NCI-H82 treated with DMSO at 0.1 percent for 48 hours (cell line): ENCODE measurements at regions not wholly inside any gene's neighbourhood (a gene's known extent, or its start where the extent isn't known, plus 50 kb on each side); places are given as distances from the start of the nearest gene placed in this dataset.

ENCODE experiments used
- DNase-seq: peaks from one replicate; lab custom pipeline; 2025; ENCODE audit not compliant: unreplicated experiment; lab: John Stamatoyannopoulos, UW

DNA sequence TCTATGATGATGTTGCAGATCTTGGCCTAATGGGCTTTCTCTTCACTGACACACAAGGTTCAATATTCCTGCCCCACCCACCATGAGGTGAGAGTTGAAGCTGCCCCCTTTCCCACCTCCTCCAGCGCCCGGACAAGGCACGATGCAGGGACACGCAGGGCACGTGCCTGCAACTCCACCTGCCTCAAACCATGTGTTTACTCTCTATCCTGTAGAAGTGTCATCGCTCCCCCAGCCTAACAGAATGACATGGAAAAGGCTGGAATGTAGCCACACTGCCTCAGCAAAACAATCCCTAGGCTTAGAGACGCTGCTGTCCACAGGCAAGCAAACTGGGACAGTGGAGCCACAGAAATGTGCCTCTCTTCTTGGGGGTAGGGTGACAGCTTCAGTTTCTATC, 92.9 kb upstream of the SOD1 start:
- DNase-seq: no peak

- DNase-seq: no peak
These were observed 93.4 kb upstream of the SOD1 start for GRCh38 chr21:31566064-31566463.

- no peak for DNase-seq
These were observed 95.1 kb upstream of the SOD1 start for GRCh38 chr21:31564439-31564838.

- DNase-seq: no peak
These were observed 99.0 kb upstream of the SOD1 start for GRCh38 chr21:31560479-31560878.

DNA sequence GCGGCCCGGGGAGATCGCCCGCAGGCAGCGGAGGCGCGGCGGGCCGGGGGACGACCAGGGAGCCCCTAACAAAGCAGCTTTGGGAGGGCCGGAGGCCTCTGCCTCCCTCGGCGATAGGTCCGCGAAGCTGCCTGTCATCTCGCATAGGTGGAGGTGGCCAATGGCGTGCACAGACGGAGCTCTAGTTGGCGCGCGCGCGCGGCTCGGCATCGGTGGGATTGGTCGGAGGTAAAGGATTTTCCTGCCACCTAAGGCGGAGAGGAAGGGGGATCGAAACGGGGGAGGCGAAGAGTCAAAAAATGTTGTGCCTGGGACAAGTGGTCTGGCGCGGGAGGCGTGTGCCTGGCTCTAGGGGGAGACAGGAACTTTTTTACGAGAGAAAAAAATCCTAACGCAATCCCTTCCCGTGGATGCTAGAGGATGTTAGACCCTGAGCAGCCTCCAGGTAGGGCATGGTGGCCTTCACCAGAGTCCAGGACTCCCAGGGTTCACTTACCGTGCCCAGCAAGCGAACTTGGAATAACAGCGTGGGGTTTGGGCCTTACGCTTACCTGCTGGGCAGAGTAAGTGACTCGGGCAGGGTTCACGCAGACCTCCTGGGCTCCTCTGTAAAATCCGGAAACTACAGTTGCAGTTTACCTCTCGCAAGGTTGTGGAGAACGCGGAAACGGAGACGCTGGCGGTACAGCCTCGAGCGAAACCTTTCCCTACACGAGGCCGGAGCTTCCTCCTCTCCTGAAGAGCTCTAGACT, 99.9 kb upstream of the SOD1 start:
- peak; percentile 96 for DNase-seq

GRCh38 chr21:31558962-31559367, 100.5 kb upstream of the SOD1 start:
- DNase-seq: peak; percentile 90

DNA sequence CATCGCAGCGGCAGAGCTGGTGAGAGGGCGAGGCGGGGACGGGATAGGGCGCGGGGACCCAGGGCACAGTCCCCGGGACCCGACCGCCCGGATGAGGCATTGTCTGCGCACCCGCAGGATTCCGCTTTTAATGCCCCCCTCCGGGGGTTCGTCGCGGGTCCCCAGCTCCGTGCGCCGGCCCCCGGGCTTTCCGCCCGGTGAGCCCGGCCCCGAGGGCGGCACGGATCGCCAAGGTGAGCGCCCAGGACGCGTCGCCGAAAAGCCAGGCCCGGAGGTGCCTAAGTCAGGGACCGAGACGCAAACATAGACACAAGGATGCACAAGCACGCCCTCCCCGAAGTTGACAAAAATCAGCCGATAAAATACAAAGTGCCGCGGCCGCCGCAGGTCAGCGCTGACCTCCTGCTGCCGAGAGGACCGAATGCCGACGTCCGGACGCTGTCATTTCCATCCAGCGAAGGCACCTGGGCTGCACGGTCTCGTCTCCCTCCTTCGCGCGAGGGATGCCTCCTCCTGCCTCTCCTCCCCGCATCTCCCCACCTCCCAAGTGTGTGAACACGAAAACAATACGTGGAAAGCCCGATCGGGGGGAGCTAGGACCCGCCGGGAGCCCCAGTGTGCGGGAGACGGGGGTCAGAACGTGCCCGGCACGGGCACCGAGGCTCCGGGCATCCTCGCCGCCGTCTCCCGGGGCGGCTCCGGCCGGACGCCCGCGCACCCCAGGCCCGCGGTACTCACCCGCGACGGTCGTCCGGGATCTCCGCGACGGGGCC, 101.1 kb upstream of the SOD1 start:
- DNase-seq: no peak

DNA sequence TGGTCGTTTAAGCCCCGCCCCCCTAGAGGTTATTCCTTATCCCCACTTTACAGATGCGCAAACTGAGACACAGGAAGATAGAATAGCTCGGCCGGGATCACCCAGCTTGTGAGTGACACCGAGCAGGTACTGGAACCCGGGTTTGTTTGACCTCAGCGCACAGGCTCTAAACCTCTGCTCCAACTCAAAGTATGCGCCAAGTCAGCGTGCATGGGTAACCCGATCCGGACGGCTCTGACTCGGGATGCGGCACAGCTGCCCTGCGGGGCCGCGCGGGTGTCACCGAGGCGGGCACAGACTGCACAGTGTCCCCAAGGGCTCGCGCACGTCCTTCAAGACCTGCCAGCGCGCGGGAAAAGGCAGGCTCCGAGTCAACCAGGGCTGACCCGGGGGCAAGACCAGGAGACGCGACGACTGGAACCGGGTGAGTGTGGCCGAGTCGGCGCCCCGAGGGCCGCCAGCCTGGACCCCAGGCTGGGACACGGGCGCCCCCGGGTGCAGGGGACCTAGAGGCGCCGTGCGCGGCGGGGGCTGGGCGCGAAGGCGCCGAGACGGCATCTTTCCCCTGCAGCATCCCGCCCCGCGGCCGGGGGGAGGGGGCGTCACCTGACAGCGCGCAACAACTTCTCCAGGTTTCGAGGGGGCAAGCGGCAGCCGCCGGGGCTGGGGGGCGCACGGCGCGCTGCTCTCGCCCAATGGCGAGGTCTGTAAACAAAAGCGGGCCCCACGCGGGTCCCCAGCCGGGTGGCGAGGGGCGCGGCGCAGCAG, 101.9 kb upstream of the SOD1 start:
- no peak for DNase-seq

DNA sequence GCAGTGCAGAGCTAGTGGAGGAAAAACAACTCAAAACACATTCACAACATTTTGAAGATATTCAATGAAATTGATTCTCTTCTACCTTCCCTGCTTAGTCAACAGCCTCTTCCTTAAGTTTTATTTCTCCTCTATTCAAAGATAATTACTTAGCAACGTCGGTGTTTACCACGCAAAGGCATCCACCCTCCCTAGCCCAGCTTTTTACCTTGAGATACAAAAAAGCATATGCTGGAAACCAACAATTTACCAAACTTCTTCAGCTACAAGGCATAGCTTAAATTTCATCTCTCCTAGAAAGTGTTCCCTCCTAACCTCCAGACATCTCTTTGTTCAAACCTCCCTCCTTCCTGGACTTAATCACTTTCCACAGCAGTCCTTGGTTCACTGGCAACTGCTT, 102.8 kb upstream of the SOD1 start:
- no peak for DNase-seq

DNA sequence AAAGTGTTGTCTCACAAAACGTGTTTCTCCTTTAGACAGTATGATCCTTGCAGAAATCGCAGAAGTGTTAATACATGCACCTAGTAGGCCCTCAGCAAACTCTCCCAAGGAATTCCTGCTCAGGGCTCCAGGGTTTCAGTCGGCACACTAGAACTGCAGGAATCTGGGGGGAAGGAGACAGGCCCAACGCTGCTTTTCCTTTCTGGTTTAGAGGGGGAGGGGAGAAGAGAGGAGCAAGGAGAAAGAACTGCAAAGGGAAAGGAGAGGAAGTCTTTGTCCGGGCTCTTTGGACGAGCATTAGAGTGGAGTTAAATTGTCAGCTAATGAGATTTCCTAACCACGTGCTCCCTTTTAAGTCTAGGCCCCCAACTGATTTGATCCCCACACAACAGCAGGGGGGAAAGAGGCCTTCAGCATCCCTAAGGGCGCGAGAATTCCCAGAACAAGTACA, 103.7 kb upstream of the SOD1 start:
- DNase-seq: peak; percentile 95

DNA sequence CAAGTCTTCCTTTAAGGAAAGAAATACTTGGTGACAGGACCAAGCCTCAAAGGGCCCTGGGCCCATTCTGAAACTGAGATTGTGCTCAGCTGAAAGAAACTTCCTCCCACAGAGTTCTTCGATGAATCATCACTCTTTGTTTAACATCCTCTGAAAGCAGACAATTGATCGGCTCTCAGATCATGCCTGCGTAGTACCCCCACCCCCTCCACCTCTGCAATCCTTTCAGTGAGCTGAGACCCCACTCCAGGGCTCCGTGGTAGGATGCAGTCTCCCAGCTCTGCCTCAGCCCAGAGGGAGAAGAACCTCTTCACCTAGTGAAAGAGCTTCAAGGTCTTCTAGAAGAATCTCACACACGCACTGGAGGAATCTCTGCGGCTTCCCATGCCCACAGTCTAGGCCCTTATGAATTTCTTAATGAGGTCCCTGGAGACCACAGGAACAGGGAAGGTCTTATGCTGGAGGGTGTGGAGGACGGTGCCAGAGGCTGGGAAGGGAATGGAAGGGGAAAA, 104.9 kb upstream of the SOD1 start:
- no peak for DNase-seq

DNA sequence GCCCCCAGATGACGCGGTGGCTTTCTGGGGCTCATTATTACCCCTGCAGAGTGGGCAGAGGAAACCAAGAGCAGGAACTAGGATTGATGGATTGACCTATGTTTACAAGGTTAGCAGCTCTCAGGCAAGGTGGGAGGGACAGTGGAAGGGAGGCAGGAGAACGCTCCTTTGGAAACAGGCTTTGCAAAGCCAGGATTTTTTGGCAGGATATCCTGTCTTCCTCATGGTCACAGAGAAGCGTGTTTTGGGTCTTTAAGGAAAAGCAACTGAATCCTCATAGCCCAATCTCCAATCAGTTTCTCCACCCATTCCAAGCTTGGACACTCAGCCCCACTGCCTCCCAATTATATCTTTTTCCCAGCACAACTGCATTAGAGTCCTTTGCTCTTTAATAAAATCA, 105.6 kb upstream of the SOD1 start:
- DNase-seq: no peak

DNA sequence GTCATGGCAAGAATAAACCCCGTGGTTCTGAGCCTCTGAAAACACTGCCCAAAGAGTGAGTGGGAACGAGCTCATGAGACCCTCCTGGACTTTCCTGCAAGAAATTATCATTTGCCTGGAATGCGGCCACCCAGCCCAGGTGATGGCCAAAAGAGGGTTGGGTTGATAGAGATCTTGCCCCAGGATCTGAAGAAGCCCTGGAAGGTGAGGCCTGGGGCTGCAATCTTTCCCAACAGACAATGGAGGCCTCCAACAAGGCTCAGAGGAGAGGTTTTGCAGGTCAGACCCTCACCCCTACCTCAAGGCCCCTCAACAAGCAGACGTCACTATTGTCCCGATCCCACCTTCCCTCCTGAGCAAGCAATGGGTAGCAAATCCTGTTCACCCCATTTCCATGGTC, 106.0 kb upstream of the SOD1 start:
- DNase-seq: no peak

DNA sequence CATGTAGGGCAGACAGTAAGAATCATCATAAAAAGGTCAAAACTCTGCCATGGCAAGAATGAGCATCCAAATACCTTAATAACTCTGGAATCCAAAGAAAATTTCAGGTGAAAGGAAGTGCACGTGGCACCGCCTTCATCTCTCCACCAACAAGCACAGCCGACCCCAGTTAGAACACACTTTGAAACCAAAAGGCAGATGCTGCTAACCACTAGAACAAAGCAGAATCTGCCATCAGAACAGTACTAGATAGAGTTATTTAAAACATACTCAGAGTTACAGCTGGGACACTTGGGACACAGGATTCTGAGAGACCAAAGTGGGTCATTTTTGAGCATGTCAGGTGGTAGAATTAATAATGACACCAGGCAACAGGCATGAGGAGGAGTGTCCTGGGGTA, 106.7 kb upstream of the SOD1 start:
- no peak for DNase-seq

GRCh38 chr21:31550070-31550469, 109.4 kb upstream of the SOD1 start:
- no peak for DNase-seq

- no peak for DNase-seq
These were observed 110.8 kb upstream of the SOD1 start for GRCh38 chr21:31548688-31549087.

DNA sequence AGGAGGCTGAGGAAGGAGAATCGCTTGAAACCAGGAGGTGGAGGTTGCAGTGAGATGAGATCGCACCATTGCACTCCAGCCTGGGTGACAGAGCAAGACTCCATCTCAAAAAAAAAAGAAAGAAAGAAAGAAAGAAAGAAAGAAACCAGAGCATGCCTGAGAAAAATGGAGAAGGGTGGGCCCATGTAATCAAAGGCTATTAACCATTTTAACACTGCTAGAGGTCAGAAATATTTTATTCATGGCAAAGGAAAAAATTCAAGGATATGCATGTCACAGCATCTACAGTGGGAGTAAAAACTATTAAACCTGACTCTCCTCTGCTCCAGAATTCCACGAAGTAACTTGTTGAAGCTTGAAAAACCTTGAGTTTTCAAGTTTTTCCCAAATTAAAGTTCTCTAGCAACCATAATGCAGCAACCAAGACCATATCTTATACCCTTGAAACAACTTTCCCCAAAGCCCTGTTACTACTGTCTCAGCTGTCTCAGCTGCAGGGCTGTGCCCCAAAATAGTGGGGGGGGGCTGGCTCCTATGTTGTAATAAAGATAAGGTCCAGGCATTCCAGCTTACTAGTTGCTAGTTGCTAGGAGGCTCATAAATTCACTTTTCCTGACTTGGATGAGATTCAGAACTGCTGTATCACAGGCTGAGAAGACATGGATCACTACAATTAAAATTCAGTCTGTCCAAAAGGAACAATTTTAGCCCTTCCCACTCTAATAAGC, 112.9 kb upstream of the SOD1 start:
- no peak for DNase-seq

GRCh38 chr21:31545036-31545435, 114.5 kb upstream of the SOD1 start:
- DNase-seq: no peak

DNA sequence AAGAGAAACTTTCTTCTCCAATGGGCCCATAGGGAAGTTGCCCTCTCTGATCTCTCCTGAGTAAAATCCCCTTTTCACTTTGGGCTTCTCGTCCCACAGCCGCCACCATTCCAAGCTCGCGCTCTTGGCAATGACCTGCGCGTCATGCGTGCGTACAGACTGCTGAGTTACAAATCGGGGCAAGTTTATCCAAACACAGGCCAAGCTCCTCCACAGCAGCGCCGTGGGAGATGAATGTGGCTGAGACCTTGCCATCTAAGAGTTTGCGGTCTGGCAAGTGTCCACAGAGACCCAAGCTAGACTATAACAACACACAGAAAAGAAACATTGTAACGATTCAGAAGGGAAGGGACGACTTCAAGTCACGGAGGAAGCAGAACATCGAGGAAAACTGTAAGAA, 116.3 kb upstream of the SOD1 start:
- no peak for DNase-seq

DNA sequence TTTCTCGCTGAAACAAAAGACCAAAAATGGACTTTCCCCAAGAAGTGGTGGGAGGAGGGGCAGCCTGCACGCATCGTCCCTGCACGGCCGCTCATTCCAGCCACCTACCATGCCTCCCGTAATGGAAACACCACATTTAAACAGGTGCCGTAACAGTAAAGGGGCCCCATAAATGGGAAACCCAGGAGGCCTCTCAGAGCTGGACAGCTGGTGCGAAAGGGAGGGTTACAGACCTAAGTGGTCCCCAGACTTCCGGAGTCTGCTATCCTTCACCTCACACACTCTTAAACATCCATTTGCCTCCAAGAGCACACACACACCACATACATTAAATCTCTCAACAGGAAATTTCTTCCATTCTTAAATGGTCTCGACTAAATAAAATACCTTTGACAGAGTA, 120.7 kb upstream of the SOD1 start:
- DNase-seq: no peak
